Neural progenitor cell (in vitro differentiated cells): ENCODE measurements at regions not wholly inside any gene's neighbourhood (a gene's known extent, or its start where the extent isn't known, plus 50 kb on each side); places are given as distances from the start of the nearest gene placed in this dataset.

Source experiments
- CTCF ChIP-seq: fragments of 200-600 bp; sonication (generic); IDR thresholded peaks from 2 replicates; pipeline ENCODE4 v1.5.1; 2017; ENCODE audit warnings: antibody characterized with exemption, mild to moderate bottlenecking
- EZH2 ChIP-seq: fragments of 200-600 bp; sonication (generic); IDR thresholded peaks from 2 replicates; pipeline ENCODE4 v1.6.1; 2017; ENCODE audit warnings: antibody characterized with exemption, mild to moderate bottlenecking, moderate library complexity
- EZH2phosphoT487 ChIP-seq: fragments of 200-600 bp; sonication (generic); IDR thresholded peaks from 2 replicates; pipeline ENCODE4 v1.6.1; 2017; ENCODE audit warnings: antibody characterized with exemption

- no peak for TF ChIP-seq CTCF
- TF ChIP-seq EZH2: no peak
- no peak for TF ChIP-seq EZH2phosphoT487
Measured at GRCh38 chr9:108668938-108669335, 186.8 kb downstream of the ACTL7B start.
